Hindlimb muscle (tissue), 1 donor: ENCODE measurements at regions not wholly inside any gene's neighbourhood (a gene's known extent, or its start where the extent isn't known, plus 50 kb on each side); places are given as distances from the start of the nearest gene placed in this dataset.

ENCODE experiments used
- DNase-seq: peaks from one replicate; pipeline ENCODE4 v3.0.0-alpha.2; 2013

GRCh38 chr9:135341612-135342169 lies 137.9 kb upstream of the PPP1R26 start:
- no peak for DNase-seq

DNA sequence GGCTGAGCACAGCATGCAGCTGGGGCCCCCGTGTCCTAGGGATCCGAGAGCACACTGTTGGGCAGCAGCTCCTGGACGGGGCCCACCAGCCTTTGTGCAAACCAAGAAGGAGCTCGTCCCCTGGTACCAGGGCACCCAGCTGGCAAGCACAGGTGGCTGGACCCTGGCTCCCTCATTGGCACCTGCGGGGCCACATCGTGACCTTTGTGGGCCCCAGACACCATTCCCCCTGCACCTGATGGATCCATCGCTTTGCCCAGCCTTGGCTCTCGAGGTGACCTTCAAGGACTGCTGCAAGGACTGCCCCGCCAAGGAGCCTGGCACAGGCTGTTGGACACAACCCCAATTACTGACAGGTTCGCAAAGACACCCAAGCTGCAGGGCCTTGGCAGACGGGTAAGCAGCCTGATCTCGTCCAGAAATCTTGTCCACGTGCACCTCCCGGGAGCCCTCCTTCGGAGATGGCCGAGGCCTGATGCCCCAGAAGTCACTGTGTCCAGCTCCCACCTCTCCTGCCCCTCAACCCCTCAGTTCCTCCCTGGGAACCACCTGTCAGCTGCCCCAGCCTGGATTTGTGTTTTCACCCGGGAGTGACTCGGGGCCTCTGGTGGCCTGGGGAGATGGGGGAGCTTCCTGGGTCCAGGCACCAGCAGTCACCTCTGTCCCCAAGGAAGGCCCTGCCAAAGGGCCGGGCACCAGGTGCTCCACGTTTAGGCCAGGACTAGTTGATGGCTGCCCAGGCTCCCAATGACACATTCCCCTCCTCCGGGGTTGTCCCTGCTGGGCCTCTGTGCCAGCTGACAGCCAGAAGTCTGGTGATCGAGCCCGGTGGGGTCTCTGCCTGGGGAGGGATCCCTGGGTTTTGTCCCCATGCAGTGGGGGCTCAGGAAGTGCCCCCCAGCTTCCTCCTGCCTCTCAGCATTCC lies 137.1 kb upstream of the PPP1R26 start:
- DNase-seq: no peak

DNA sequence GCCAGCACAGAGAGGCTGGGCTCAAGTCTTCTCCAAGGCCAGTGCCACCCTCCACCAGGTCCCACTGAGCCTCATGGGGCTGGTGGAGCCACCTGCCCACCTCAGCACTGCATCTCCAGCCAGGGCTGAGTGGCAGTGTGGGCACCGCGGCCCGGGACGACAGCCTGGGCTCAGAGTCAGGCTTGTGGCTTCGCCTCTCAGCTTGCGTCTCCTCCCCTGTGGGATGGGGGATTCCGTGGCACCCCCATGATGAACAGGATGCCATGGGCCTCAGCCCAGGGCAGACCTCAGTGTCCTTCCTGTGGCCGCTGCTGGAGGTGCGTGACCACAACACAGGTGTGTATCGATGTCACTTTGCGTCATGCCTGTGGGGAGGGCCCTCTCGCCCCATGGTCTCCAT lies 136.4 kb upstream of the PPP1R26 start:
- no peak for DNase-seq

- DNase-seq: peak; percentile 65
These were observed 135.6 kb upstream of the PPP1R26 start for GRCh38 chr9:135343837-135344522.

DNA sequence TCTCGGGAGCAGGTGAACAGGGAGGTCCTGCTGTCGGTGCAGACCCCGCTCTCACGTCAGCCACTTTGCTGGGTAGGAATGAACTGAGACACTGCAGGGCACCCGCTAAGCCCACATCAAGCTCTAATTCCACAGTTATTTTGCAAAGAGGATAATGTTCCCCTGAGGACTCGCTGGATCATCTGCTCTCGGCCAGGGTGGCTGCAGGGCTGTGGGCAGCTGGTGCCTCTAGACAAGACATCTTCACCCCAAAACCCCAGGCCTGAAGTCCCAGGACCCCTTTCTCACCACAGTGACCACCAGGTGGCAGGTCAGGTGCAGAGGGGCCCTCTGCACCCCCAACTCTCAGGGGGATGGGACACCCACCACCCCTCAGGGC lies 135.1 kb upstream of the PPP1R26 start:
- no peak for DNase-seq

- no peak for DNase-seq
These were observed 134.6 kb upstream of the PPP1R26 start for GRCh38 chr9:135344915-135345500.

DNA sequence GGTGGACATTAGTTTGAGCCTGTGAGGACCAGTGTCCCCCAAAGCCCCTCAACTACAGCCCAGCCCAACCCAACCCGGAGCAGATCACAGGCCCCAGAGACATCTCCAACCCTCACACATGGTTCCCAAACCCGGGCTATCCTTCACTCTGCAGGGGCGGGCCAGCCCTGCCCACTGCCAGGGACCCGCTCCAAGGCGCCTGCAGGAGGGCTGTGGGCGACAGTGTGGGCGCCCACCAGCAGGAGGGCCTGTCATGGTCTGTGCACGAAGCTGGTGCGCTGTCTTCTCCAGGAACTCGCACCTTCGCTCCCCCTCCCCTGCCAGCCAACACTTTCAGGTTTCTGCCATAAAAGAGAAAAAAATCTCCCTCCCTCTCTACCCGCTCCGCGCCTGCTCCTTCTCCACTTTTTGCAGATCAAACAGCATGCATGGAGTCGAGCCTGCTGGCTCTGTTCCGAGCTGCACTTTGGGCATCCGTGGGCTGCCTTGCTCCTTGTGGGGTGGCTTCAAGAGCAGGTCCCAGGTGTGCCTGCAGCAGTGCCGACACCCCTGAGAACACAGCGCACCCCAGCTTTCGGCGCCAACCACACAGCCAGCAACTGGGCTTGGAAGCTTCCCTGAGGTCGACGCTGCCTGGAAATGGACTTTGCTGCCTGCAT lies 133.7 kb upstream of the PPP1R26 start:
- DNase-seq: no peak

DNA sequence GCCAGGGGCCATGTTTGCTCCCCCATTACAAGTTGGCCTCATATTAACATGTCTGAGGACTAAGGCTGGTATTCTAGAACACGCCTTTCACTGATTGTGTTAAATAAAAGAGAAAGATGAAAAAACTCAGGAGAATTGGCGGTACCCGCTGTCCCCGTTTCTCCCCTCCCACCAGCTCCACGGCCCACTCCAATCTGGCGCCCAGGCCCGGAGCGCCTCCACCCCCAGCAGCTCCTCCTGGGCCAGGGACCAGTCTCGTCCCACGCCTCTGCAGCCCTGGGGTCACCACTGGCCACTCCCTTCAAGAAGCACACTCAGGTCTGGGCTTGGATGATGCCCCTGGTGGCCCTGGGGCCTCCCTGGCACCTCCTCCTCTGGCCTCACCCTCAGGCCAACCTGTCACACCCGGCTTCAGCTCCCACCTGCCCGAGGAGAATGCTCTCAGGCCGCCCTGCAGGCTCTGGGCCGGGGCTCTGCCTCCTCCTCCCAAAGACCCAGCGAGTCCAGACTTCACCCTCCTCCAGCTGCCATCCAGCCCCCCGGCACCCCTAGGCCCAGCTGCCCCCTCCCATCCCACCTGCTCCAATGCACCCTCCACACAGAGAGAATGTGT lies 133.0 kb upstream of the PPP1R26 start:
- DNase-seq: no peak

GRCh38 chr9:135347461-135347860 lies 132.1 kb upstream of the PPP1R26 start:
- DNase-seq: no peak

GRCh38 chr9:135348076-135348787 lies 131.3 kb upstream of the PPP1R26 start:
- DNase-seq: no peak

- no peak for DNase-seq
These were observed 130.8 kb upstream of the PPP1R26 start for GRCh38 chr9:135348788-135349150.

DNA sequence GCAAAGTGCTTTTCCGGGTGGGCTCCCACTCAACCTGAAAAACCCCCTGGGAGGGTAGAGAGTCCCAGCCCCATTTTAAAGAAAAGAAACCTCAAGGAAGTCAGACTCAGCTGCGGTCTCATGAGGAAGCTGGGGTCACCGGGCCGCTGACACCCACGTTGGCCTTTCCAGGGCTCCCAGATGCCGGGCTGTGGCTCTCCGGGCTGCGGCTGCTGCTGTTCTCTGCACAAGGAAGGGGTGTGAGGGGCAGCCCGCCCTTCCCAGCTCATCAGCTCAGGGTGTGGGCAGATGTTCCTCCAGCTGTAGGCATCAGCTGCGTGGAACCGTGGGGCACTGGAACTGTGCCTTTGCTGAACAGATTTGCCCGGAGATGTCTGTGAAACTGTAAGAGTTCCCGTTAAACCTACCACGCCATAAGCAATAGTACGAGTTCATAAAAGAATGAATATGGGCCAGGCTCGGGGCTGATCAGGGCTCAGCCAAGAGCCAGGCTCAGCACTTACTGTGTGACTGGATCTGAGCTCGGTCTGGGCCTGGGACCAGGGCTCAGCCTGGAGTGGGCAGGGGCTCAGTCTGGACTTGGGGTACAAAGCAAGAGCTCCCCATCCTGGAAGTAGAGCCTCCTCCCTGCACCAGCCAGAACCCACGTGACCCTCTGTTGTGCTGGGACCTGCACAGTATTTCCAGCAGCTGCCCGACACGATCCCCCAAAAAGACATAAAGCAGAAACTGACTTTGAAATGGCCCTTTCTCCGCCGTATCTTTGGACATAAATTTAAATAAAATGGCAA lies 130.2 kb upstream of the PPP1R26 start:
- no peak for DNase-seq

DNA sequence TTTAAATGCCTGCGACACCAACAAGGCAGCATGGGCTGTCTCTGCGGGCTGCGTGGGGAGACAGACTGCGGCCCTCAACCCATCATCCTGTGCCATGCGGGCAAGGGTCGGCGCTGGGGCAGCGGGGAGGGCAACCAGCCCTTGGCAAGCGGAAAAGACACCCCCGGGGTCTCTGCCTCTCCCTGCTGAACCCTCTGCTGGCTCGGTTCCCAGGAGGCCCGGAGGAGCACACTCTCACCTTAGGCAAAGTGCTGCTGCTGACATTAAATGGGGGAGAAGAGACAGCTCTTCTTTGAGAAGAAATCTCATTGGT lies 129.6 kb upstream of the PPP1R26 start:
- DNase-seq: no peak

DNA sequence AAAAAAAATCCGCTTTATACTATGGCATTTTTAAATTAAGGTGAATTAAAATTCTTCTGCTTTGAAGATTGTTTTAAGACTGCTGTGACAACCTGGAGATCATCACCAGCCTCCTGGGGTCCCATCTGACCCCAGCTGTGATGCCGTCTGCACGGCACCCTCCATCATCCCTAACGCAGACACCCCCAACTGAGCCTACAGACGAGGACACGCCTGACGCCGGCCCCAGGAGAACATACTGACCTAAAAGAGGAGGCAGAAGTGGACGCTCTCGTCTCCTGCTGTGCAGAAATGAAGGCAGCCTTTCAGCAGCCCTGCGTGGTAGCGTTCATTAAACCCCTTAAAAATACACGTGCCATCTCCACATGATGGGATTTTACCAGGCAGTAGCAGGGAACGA lies 125.6 kb upstream of the PPP1R26 start:
- no peak for DNase-seq

DNA sequence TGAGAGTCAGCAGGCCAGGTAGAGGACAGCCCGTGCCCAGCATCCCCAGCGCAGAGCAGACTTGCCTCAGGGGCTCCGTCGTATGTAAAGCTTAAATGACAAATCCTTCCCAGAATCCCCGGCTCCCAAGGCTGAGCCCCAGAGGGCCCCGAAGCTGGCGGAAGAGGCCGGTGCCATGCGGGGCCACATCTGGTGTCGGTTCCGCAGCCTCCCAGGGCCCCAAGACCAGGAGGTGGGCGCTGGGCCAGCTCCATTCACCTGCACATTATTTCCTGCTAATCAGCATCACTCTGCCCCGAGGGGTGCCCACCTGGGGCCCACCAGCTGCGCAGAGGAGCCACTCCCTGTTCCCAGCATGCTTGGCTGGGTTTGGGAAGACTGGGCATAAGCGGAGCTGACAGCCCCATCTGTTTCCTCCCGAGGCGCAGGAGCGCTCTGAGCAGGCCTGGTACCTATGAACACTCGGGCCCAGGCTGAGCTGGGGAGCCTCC lies 124.0 kb upstream of the PPP1R26 start:
- DNase-seq: no peak

DNA sequence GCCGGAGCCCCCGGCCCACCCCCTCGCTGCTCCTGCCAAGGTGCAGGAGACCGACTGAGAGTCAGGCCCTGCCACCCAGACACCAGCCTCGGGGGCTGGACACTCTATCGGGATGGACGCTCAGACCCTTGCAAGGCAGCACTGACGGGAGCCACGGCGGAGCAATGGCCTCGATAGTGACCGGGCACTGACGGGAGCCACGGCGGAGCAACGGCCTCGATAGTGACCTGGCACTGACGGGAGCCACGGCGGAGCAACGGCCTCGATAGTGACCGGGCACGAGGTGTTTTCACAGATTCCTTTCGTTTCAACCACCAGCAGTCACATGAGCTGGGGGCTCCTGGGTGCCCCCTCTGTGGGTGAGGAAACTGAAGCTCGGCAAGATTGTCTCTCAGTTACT lies 123.6 kb upstream of the PPP1R26 start:
- no peak for DNase-seq

GRCh38 chr9:135356796-135357195 lies 122.8 kb upstream of the PPP1R26 start:
- DNase-seq: no peak

GRCh38 chr9:135357863-135358551 lies 121.6 kb upstream of the PPP1R26 start:
- peak; percentile 64 for DNase-seq

- no peak for DNase-seq
These were observed 121.0 kb upstream of the PPP1R26 start for GRCh38 chr9:135358552-135358940.

DNA sequence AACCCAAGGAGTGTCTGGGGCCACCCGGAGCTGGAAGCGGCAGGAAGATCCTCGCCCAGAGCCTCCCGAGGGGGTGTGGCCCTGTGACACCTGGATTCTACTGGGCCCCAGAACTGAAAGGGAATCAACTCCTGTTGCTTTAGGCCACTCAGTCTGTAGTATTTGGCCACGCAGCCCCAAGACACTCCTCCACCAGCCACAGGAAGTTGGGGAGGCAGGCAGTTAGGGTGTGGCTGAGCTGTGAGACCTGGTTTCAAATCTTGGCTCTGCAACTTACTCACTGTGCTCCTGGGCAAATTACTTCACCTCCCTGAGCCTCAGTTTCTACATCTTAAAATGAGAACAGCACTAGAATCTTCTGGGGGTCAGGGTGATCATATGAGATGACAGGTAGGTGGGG lies 119.8 kb upstream of the PPP1R26 start:
- DNase-seq: no peak
